ENCODE measurements at regions not wholly inside any gene's neighbourhood (a gene's known extent, or its start where the extent isn't known, plus 50 kb on each side); places are given as distances from the start of the nearest gene placed in this dataset.

- peak; percentile 70; the same call in 1 of the 2 replicates for TF ChIP-seq ZNF331 (CRISPR knock-in tag; IDR thresholded peaks at IDR 0.05)
- TF ChIP-seq ZFP90 (CRISPR knock-in tag; IDR thresholded peaks at IDR 0.05; ENCODE audit: borderline replicate concordance), result no peak
- no peak for TF ChIP-seq ZBTB46 (CRISPR knock-in tag; IDR thresholded peaks at IDR 0.05; ENCODE audit: borderline replicate concordance)
- no peak for TF ChIP-seq ZNF292 (CRISPR knock-in tag; IDR thresholded peaks at IDR 0.05; ENCODE audit: borderline replicate concordance, low read depth)
- no peak for TF ChIP-seq CERS6 (CRISPR knock-in tag; IDR thresholded peaks at IDR 0.05)
- TF ChIP-seq TCF7L2 (IDR thresholded peaks at IDR 0.05; ENCODE audit: low read depth, low read length), result no peak
- no peak for TF ChIP-seq AGO1 (IDR thresholded peaks at IDR 0.05; ENCODE audit: low read depth, low read length, poor library complexity, severe bottlenecking)
- no peak for TF ChIP-seq ARNT (IDR thresholded peaks at IDR 0.05)
- TF ChIP-seq MTF2 (CRISPR knock-in tag; IDR thresholded peaks at IDR 0.05; ENCODE audit: borderline replicate concordance), result no peak
- no peak for TF ChIP-seq ZNF446 (CRISPR knock-in tag; IDR thresholded peaks at IDR 0.05)
- TF ChIP-seq ZNF546 (CRISPR knock-in tag; conservative IDR thresholded peaks at IDR 0.05), result no peak
- no peak for TF ChIP-seq ZNF737 (CRISPR knock-in tag; IDR thresholded peaks at IDR 0.05; ENCODE audit: borderline replicate concordance)
- no peak for TF ChIP-seq ZNF766 (CRISPR knock-in tag; IDR thresholded peaks at IDR 0.05; ENCODE audit: borderline replicate concordance)
- TF ChIP-seq DPF2 (CRISPR knock-in tag; IDR thresholded peaks at IDR 0.05; ENCODE audit: borderline replicate concordance, low read depth), result no peak
- no peak for TF ChIP-seq ATRX (CRISPR knock-in tag; IDR thresholded peaks at IDR 0.05; ENCODE audit: borderline replicate concordance)
- TF ChIP-seq HNRNPUL1 (IDR thresholded peaks at IDR 0.05; ENCODE audit: low read depth, low read length), result no peak
- no peak for TF ChIP-seq ZMAT3 (CRISPR knock-in tag; conservative IDR thresholded peaks at IDR 0.05)
- 0 out of 2 replicates have a peak, but pooled peaks have one; percentile 24 for TF ChIP-seq PITX1 (CRISPR knock-in tag; IDR thresholded peaks at IDR 0.05)
- TF ChIP-seq ZNF282 (IDR thresholded peaks at IDR 0.05; ENCODE audit: partially characterized antibody), result no peak
- TF ChIP-seq HNF4G (IDR thresholded peaks at IDR 0.05; ENCODE audit: borderline replicate concordance, low read depth, low read length), result 0 out of 2 replicates have a peak, but pooled peaks have one; percentile 26
- no peak for TF ChIP-seq HNF4G (CRISPR knock-in tag; IDR thresholded peaks at IDR 0.05; ENCODE audit: borderline replicate concordance, low read depth)
- TF ChIP-seq PBX3 (CRISPR knock-in tag; IDR thresholded peaks at IDR 0.05; ENCODE audit: borderline replicate concordance), result no peak
These were observed 74.7 kb upstream of the TMEM170B start (continued) for GRCh38 chr6:11462742-11463397.

Data from HepG2 (cell line).